AG10803 (cell line): ENCODE measurements at regions not wholly inside any gene's neighbourhood (a gene's known extent, or its start where the extent isn't known, plus 50 kb on each side); places are given as distances from the start of the nearest gene placed in this dataset.

ENCODE experiments used
- DNase-seq: peaks from one replicate; pipeline ENCODE4 v3.0.0; 2010; ENCODE audit warnings: low read depth
- H3K4me3 ChIP-seq: 2 replicates; pipeline ENCODE4 v1.5.1; 2011; ENCODE audit warnings: mild to moderate bottlenecking, low read length, control low read depth
- CTCF ChIP-seq: conservative IDR thresholded peaks from 2 replicates; pipeline ENCODE4 v1.5.1; 2011; ENCODE audit warnings: mild to moderate bottlenecking, low read length, control low read depth, inconsistent platforms

- DNase-seq: no peak
- TF ChIP-seq CTCF: no peak
- H3K4me3 ChIP-seq: no peak overlapping the region
Observed at GRCh38 chr1:47562147-47562546, 124.3 kb downstream of the FOXD2 start.

- TF ChIP-seq CTCF: no peak
- H3K4me3 ChIP-seq: no peak overlapping the region
- DNase-seq: no peak
Observed at GRCh38 chr1:47562799-47563198, 125.0 kb downstream of the FOXD2 start.

- DNase-seq: peak; percentile 11
- H3K4me3 ChIP-seq: no peak overlapping the region
- no peak for TF ChIP-seq CTCF
Observed at GRCh38 chr1:47563201-47563600, 125.4 kb downstream of the FOXD2 start.

- no peak overlapping the region for H3K4me3 ChIP-seq
- TF ChIP-seq CTCF: no peak
- DNase-seq: no peak
Observed at GRCh38 chr1:47564570-47564969, 126.7 kb downstream of the FOXD2 start.

GRCh38 chr1:47565092-47565491, 127.2 kb downstream of the FOXD2 start:
- no peak for TF ChIP-seq CTCF
- H3K4me3 ChIP-seq: no peak overlapping the region
- no peak for DNase-seq

GRCh38 chr1:47565676-47566075, 127.8 kb downstream of the FOXD2 start:
- no peak for TF ChIP-seq CTCF
- DNase-seq: no peak
- no peak overlapping the region for H3K4me3 ChIP-seq

GRCh38 chr1:47568763-47569162, 130.9 kb downstream of the FOXD2 start:
- TF ChIP-seq CTCF: no peak
- DNase-seq: peak; percentile 50
- H3K4me3 ChIP-seq: no peak overlapping the region
